LNCAP (cell line): ENCODE measurements at regions not wholly inside any gene's neighbourhood (a gene's known extent, or its start where the extent isn't known, plus 50 kb on each side); places are given as distances from the start of the nearest gene placed in this dataset.

ENCODE experiments used
- TF ChIP-seq, protein P1 (sequence below): fragments of 450-650 bp; IDR thresholded peaks from 2 replicates; pipeline ENCODE4 v1.5.1; 2017; ENCODE audit warnings: mild to moderate bottlenecking

DNA sequence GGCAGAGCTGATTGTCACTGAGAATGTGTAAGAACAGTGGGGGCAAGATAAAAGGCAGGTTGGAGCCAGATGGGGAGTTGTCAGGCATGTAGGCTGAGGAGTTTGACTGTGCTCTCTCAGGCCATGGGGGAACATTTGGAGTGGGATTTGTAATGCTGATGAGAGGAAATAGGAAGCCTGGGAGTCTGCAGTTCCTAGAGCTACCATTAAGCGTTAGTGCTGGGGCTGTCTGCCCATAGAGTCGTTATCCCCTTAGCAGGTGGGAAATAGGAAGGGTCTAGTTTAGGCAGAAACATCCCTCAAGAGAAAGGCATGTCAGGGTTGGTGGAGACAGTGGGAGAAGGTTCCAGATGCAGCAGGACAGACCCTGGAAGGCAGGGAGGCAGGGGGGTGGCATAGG lies 75.5 kb downstream of the RPS24 start:
- TF ChIP-seq, protein P1, sequence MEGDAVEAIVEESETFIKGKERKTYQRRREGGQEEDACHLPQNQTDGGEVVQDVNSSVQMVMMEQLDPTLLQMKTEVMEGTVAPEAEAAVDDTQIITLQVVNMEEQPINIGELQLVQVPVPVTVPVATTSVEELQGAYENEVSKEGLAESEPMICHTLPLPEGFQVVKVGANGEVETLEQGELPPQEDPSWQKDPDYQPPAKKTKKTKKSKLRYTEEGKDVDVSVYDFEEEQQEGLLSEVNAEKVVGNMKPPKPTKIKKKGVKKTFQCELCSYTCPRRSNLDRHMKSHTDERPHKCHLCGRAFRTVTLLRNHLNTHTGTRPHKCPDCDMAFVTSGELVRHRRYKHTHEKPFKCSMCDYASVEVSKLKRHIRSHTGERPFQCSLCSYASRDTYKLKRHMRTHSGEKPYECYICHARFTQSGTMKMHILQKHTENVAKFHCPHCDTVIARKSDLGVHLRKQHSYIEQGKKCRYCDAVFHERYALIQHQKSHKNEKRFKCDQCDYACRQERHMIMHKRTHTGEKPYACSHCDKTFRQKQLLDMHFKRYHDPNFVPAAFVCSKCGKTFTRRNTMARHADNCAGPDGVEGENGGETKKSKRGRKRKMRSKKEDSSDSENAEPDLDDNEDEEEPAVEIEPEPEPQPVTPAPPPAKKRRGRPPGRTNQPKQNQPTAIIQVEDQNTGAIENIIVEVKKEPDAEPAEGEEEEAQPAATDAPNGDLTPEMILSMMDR: no peak

- TF ChIP-seq, protein P1: no peak
Observed at GRCh38 chr10:78115135-78115853, 81.6 kb downstream of the RPS24 start.

- TF ChIP-seq, protein P1: no peak
Observed at GRCh38 chr10:78116361-78116760, 82.7 kb downstream of the RPS24 start.

- TF ChIP-seq, protein P1: no peak
Observed at GRCh38 chr10:78118591-78118990, 84.9 kb downstream of the RPS24 start.

- TF ChIP-seq, protein P1: no peak
Observed at GRCh38 chr10:78121801-78122200, 88.1 kb downstream of the RPS24 start.

DNA sequence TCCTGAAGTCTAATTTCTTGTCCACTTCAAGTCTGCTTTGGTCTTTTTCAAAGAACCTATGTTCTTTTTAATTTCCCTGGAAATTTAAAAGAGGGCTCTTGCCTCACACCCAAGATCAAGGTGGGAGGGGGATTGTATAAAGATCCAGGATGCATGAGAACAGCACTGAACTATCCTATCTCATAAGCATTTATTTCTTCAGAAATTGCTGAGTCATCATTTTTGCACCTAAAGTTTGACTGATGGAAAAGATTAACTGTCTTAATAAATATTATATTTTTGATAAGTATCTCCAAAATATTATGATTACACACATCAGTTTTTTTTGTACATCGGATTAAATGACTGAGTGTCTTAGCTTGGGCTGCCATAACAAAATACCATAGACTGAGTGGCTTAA lies 90.5 kb downstream of the RPS24 start:
- TF ChIP-seq, protein P1: no peak

- TF ChIP-seq, protein P1: no peak
Observed at GRCh38 chr10:78129211-78129610, 95.5 kb downstream of the RPS24 start.
